ENCODE measurements at regions not wholly inside any gene's neighbourhood (a gene's known extent, or its start where the extent isn't known, plus 50 kb on each side); places are given as distances from the start of the nearest gene placed in this dataset.
A peak's percentile ranks its signal among the peaks of the same experiment; 100 is the strongest.
"Not testable (repeated sequence)": the region's sequence is repeated elsewhere in the genome, so short reads cannot be mapped to it uniquely, and the experiment has no call there.

GRCh38 chr2:220334871-220335590 is 707.6 kb downstream of the SLC4A3 start:
- peak in 1 of 51 donors; percentile 9 for DNase-seq

DNA sequence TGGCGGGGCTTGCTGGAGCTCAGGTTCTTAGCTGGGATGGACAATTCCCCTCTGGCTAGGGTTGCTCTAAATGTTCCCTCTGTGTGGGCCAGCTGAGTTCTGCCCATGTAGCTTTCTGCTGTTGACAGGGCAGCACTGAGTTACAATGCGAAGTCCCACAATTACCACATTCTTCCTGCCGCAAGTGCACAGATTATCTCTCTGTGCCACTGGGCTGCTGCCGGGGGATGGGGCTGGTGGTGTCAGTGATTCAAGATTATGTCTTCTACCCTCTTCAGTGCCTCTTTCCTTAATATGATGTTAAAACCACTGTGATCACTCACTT is 708.1 kb downstream of the SLC4A3 start:
- peak in 3 of 51 donors; percentile 2 to 7 (median 3) for DNase-seq

DNA sequence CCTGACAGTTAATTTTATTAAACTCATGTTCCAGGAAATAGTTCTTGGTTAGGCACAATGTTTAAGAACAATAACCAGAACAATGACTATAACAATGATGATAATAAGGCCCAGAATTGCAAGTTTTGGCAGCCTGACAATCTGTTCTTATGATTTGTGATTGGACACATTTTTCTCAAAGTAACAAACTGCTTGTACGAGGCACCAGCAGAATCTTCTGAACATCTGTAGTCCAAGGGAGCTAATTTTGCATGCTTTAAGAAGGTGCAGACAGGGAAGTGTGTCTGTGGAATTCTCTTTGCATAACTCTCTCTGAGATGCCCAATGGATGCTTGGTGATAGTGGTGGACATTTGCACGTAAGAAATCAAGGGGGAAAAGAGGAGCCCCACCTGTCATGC is 709.3 kb downstream of the SLC4A3 start:
- no peak for DNase-seq

GRCh38 chr2:220337611-220338440 is 710.4 kb downstream of the SLC4A3 start:
- DNase-seq, result no peak

GRCh38 chr2:220341014-220341413 is 713.6 kb downstream of the SLC4A3 start:
- no peak for DNase-seq

DNA sequence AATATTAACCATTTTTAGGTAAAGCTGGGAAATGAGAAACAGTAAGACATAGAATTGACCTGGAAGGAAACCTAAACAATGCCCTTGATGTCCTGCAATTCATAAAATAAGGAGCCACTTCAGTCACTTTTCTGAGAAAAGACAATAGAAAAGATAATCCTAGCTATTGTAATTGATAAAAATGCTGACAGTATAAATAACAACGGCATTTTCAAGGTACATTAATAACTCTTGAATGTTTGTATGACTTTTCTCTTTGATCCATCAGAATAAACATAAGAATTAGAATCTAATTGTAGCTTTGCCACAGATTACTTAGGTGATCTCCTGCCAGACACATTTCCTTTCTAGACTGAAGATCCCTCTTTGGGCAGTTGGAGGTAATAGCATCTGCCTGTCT is 719.5 kb downstream of the SLC4A3 start:
- DNase-seq, result no peak

DNA sequence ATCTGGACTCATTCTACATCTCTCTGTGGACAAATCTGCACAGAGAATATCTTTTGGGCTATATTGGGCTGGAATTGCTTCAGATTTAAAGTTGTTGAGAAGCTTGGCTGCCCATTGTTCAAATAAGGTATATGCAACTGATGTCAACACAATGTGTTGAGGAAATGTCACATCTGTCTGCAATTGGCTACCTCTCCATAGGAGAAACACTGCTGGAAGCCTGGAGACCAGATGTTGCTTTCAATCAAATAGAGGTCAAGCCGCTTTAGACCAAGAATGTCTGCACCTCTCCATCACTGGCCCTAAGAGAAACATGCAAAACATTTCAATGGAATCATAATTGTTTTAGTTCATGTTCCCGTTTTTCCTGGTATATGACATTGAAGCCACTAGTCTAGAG is 720.2 kb downstream of the SLC4A3 start:
- no peak for DNase-seq

GRCh38 chr2:220348206-220348605 is 720.8 kb downstream of the SLC4A3 start:
- DNase-seq, result no peak

GRCh38 chr2:220353897-220354296 is 726.5 kb downstream of the SLC4A3 start:
- DNase-seq, result no peak

DNA sequence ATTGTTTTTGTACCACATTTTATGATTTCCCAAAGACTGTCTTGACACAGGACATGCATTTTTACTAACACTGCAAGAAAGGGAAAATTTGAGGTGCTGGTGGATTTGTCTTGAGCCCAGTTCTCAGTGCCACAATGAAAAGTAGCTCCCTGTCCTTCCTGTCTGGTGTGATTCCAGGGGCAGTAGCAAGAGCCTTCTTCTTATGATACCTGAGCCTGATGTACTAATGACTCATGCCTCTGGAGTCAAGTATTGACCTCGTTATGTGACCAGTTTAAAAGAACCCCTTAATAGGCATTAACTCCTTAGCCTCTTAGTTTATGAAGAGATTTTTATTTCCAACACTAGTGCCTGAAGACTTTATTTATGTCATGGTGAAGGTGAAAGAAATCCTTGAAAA is 728.6 kb downstream of the SLC4A3 start:
- DNase-seq, result no peak

DNA sequence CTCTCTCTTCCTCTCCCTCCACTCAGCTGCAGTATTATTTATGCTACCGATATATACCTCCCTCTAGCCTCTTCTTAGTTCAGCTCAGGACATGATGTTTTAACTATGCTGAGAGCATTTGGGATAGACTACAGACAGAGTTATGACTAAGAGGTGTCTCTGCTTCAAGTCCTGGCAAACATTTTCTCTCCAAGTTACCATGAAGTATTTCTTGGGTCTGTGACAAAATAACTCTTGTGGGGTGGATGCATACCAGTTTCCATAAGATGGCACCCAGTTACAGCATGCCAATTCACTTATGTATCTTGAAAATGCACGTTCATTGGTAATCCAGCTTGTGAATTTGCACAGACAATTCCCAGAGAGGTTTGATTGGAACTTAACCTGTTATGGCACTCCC is 737.6 kb downstream of the SLC4A3 start:
- DNase-seq, result no peak

- no peak for DNase-seq
Observed at GRCh38 chr2:220366765-220367164, 739.3 kb downstream of the SLC4A3 start.

DNA sequence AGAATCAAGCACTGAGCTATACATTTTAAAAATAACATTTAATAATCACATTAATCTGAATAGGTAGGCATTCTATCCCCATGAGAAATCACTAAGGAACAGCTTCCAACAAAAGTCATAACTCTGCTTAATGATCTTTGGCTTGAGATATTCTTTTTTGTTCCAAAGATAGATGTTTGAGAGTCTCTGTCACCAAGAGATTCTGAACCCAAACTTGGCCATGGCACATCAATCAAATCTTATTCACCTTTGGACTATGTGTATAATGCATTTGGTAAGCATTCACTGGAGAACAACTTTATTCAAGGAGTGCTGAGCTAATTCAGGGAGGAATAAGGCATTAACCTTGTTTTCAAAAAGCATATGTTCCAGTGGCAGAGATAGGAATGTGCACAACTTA is 743.3 kb downstream of the SLC4A3 start:
- no peak for DNase-seq

GRCh38 chr2:220371211-220371610 is 743.8 kb downstream of the SLC4A3 start:
- DNase-seq, result no peak

DNA sequence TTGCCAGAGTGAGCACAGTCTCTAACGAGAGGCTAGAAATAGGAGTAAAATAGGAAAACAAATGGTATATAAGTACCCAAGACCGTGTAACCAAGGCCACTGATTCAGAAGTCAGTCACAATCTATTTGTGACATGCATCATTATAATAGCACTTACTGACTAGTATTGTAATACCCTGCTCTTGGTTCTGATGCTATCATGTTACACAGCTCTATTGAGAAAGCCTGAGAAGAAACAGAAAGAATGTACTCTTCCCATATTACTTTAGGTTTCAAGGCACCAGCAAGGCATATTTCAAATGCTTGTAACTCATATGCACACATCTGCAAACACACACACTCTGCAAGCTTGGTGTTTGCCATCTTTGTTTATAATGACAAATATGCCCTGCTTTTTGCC is 746.4 kb downstream of the SLC4A3 start:
- DNase-seq, result no peak

DNA sequence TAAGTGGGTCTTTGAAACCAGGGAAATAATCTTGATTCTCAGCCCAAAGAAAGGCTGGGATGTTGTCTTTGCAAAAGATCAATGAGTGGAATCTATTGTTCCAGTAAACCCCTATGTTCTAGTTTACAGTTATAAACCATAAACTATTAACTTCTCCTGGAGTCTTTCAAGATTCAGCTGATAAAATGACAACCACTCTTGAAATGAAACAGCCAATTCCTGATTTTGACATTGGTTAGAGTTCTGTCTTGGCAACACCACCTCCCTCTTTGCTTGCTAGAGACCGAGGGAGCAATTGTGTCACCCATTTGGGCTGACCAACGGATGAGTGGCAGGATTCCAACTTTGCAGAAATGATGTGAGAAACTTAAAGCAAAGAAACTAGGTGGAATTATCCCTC is 746.9 kb downstream of the SLC4A3 start:
- no peak for DNase-seq

GRCh38 chr2:220377482-220378155 is 750.2 kb downstream of the SLC4A3 start:
- no peak for DNase-seq

GRCh38 chr2:220387758-220388157 is 760.3 kb downstream of the SLC4A3 start:
- not testable (repeated sequence) for DNase-seq

DNA sequence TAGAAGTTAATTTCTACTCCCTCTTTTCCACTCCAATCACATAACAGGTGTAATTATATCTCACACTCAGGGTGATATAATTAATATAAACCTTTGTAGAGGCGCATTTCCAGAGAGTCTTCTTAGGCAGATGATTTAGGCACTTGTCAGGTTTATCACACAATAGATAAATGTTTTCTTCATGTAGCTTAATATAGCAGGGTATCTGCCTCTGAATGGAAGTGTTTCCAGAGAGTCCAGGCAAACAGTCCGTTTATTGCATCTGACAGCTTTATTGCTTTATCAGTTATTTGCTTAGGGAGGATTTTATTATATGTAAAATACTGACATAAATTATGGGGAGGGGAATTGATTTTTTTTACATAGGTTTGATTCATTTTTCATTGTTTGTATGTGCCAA is 766.3 kb downstream of the SLC4A3 start:
- no peak for DNase-seq

- DNase-seq, result peak in 1 of 51 donors; percentile 2
Observed at GRCh38 chr2:220394433-220394832, 767.0 kb downstream of the SLC4A3 start.

DNA sequence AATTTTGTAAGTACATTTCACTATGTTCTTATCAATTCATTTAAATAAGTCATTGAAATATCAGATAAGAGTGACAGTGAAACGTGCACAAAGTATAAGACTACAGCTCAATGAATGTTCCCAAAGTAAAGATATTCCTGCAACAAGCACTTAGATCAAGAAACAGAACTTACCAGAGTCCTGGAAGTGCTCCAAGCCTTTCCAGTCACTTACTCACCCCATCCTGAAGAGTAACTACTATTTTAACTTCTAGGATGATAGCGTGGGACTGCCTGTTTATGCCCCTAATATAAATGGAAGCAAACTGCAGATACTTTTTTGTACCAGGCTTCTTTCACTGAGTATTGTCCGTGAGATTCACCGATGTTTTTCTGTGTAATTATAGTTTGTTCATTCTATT is 768.9 kb downstream of the SLC4A3 start:
- no peak for DNase-seq

DNA sequence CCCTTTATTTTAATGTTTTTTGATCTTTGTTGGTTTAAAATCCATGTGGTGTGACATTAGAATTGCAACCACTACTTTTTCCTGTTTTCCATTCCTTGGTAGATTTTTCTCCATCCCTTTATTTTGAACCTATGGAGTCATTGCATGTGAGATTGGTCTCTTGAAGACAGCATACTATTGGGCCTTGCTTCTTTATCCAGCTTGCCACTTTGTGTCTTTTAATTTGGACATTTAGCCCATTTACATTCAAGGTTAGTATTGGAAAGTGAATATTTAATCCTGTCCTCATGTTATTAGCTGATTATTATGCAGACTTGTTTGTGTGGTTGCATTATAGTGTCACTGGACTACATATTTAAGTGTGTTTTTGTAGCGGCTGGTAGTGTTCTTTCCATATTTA is 782.9 kb downstream of the SLC4A3 start:
- DNase-seq, result no peak

- DNase-seq, result no peak
Observed at GRCh38 chr2:220417503-220417902, 790.1 kb downstream of the SLC4A3 start.

Data from hypothalamus (tissue), 51 donors.